HCT116 (cell line): ENCODE measurements at regions not wholly inside any gene's neighbourhood (a gene's known extent, or its start where the extent isn't known, plus 50 kb on each side); places are given as distances from the start of the nearest gene placed in this dataset.

Experiments used
- ATAC-seq: fragments of 200-7000 bp; cut with Tn5 transposase; 2 replicates; pipeline ENCODE4 v1.9.1; 2020; ENCODE audit warnings: mild to moderate bottlenecking, moderate library complexity
- BruUV-seq: library from RNA; stranded (reverse); fragments of 400-500 nt; replicated peaks from 2 replicates; lab custom pipeline; 2021; lab: Mats Ljungman, UMichigan
- CTCF ChIA-PET: fragments of 300-600 bp; sonication (Branson Sonifier 250); formaldehyde crosslinking; loops from one replicate; lab custom pipeline; 2021; ENCODE audit warnings: antibody characterized with exemption; lab: Charles Lee
- POLR2A ChIA-PET: fragments of 300-600, 350-600 bp; sonication (Branson Sonifier 250); formaldehyde crosslinking; loops from one replicate; lab custom pipeline; 2021; ENCODE audit warnings: antibody characterized with exemption; lab: Charles Lee
- RAD21 ChIA-PET, 2 experiments: fragments of 300-600 bp; sonication (Branson Sonifier 250); formaldehyde crosslinking; loops; one replicate each; lab custom pipeline; 2023; ENCODE audit warnings: low total read pairs in 2 of 2; ENCODE audit not compliant: uncharacterized antibody in 2 of 2, unreplicated experiment in 2 of 2, low non-redundant PET in 1 of 2; lab: Charles Lee
- DNase-seq: peaks from one replicate; pipeline ENCODE4 v3.0.0-alpha.2; 2010; ENCODE audit warnings: low read depth, low spot score
- H2AFZ ChIP-seq: fragments of 200-600 bp; shearing (Covaris generic), sonication (generic); 2 replicates; pipeline ENCODE4 v1.6.1; 2017; ENCODE audit warnings: low read depth, mixed run types, mixed read lengths, antibody characterized with exemption, low read length; ENCODE audit not compliant: poor library complexity, severe bottlenecking
- H3K27ac ChIP-seq: 2 replicates; pipeline ENCODE4 v1.5.1; 2012; ENCODE audit warnings: low read depth, low read length
- H3K27me3 ChIP-seq: fragments of 200-600 bp; sonication (generic); 2 replicates; pipeline ENCODE4 v1.6.1; 2016; ENCODE audit warnings: mixed run types, low read length, mixed read lengths; ENCODE audit not compliant: insufficient read depth
- H3K36me3 ChIP-seq, 2 experiments: fragments of 200-500 bp in 1 of 2; fragments of 200-600 bp in 1 of 2; sonication (Bioruptor generic) in 1 of 2; sonication (generic) in 1 of 2; 2 replicates each; pipeline versions ENCODE4 v1.5.1 to v1.6.1; 2014 to 2016; ENCODE audit warnings: low read length in 2 of 2, inconsistent platforms in 1 of 2, mixed read lengths in 1 of 2, mixed run types in 1 of 2; ENCODE audit not compliant: insufficient read depth in 2 of 2, control insufficient read depth in 1 of 2
- H3K4me1 ChIP-seq, 2 experiments: fragments of 200-600 bp in 1 of 2; sonication (generic) in 1 of 2; 2 replicates each; pipeline versions ENCODE4 v1.5.1 to v1.6.1; 2012 to 2017; ENCODE audit warnings: low read length in 2 of 2, inconsistent platforms in 1 of 2, mild to moderate bottlenecking in 1 of 2, mixed read lengths in 1 of 2, mixed run types in 1 of 2, moderate library complexity in 1 of 2; ENCODE audit not compliant: insufficient read depth in 2 of 2, control insufficient read depth in 1 of 2
- H3K4me2 ChIP-seq: fragments of 200-600 bp; sonication (generic); 2 replicates; pipeline ENCODE4 v1.6.1; 2017; ENCODE audit warnings: mixed run types, low read length, mixed read lengths
- H3K4me3 ChIP-seq, 2 experiments: fragments of 200-600 bp in 1 of 2; sonication (generic) in 1 of 2; replicated peaks in 1 of 2; 2 replicates each; pipeline ENCODE4 v1.5.1; 2011 to 2016; ENCODE audit warnings: low read length in 2 of 2, control low read depth in 1 of 2, low read depth in 1 of 2, mild to moderate bottlenecking in 1 of 2, mixed read lengths in 1 of 2, mixed run types in 1 of 2
- H3K79me2 ChIP-seq: fragments of 200-600 bp; sonication (generic); 2 replicates; pipeline ENCODE4 v1.6.1; 2017; ENCODE audit warnings: mild to moderate bottlenecking, mixed run types, low read length, moderate library complexity, mixed read lengths; ENCODE audit not compliant: insufficient read depth
- H3K9ac ChIP-seq: fragments of 200-600 bp; sonication (generic); 2 replicates; pipeline ENCODE4 v1.6.1; 2016; ENCODE audit warnings: low read length, mixed read lengths
- H3K9me2 ChIP-seq: fragments of 200-600 bp; sonication (generic), shearing (Covaris generic); 2 replicates; pipeline ENCODE4 v1.6.1; 2017; ENCODE audit warnings: mixed run types, mild to moderate bottlenecking, moderate library complexity; ENCODE audit not compliant: insufficient read depth
- H3K9me3 ChIP-seq, 2 experiments: fragments of 200-500 bp in 1 of 2; fragments of 200-600 bp in 1 of 2; sonication (Bioruptor generic) in 1 of 2; sonication (generic) in 1 of 2; 2 replicates each; pipeline ENCODE4 v1.6.1; 2014 to 2017; ENCODE audit warnings: low read length in 2 of 2, mixed read lengths in 2 of 2, inconsistent platforms in 1 of 2, low read depth in 1 of 2, mild to moderate bottlenecking in 1 of 2, mixed run types in 1 of 2, moderate library complexity in 1 of 2; ENCODE audit not compliant: control insufficient read depth in 1 of 2, insufficient read depth in 1 of 2
- H4K20me1 ChIP-seq: fragments of 200-600 bp; sonication (generic), shearing (Covaris generic); 2 replicates; pipeline ENCODE4 v1.6.1; 2017; ENCODE audit warnings: mixed run types, mild to moderate bottlenecking, moderate library complexity; ENCODE audit not compliant: insufficient read depth
- ATF3 ChIP-seq: IDR thresholded peaks from 2 replicates; pipeline ENCODE4 v1.6.1; 2012
- CBX3 ChIP-seq: IDR thresholded peaks from 2 replicates; pipeline ENCODE4 v1.6.1; 2012; ENCODE audit warnings: low read depth
- CEBPB ChIP-seq: IDR thresholded peaks from 2 replicates; pipeline ENCODE4 v1.6.1; 2012; ENCODE audit warnings: low read depth
- EGR1 ChIP-seq: IDR thresholded peaks from 2 replicates; pipeline ENCODE4 v1.6.1; 2012; ENCODE audit warnings: low read depth
- ELF1 ChIP-seq: IDR thresholded peaks from 2 replicates; pipeline ENCODE4 v1.6.1; 2012; ENCODE audit warnings: low read depth, borderline replicate concordance
- EZH2 ChIP-seq: fragments of 200-600 bp; sonication (generic); IDR thresholded peaks from 2 replicates; pipeline ENCODE4 v1.6.1; 2017; ENCODE audit warnings: antibody characterized with exemption, mixed run types
- EZH2phosphoT487 ChIP-seq: fragments of 200-600 bp; IDR thresholded peaks from 2 replicates; pipeline ENCODE4 v1.6.1; 2018; ENCODE audit warnings: antibody characterized with exemption, borderline replicate concordance
- FOSL1 ChIP-seq: IDR thresholded peaks from 2 replicates; pipeline ENCODE4 v1.6.1; 2012; ENCODE audit warnings: low read depth
- POLR2A ChIP-seq: IDR thresholded peaks from 2 replicates; pipeline ENCODE4 v1.7.0; 2011; ENCODE audit warnings: borderline replicate concordance; ENCODE audit not compliant: insufficient read depth, insufficient read length; ENCODE audit errors: extremely low read depth
- POLR2AphosphoS5 ChIP-seq: IDR thresholded peaks from 2 replicates; pipeline ENCODE4 v1.6.1; 2011; ENCODE audit warnings: mild to moderate bottlenecking, low read depth, low read length, moderate library complexity
- RAD21 ChIP-seq: IDR thresholded peaks from 2 replicates; pipeline ENCODE4 v1.6.1; 2012; ENCODE audit warnings: low read depth, mild to moderate bottlenecking
- SIN3A ChIP-seq: IDR thresholded peaks from 2 replicates; pipeline ENCODE4 v1.6.1; 2012; ENCODE audit warnings: low read depth
- SP1 ChIP-seq: IDR thresholded peaks from 2 replicates; pipeline ENCODE4 v1.6.1; 2012; ENCODE audit warnings: low read depth
- SRF ChIP-seq: IDR thresholded peaks from 2 replicates; pipeline ENCODE4 v1.6.1; 2012; ENCODE audit warnings: low read depth
- YY1 ChIP-seq: IDR thresholded peaks from 2 replicates; pipeline ENCODE4 v1.6.1; 2011; ENCODE audit warnings: low read length, low read depth, moderate library complexity, mild to moderate bottlenecking; ENCODE audit not compliant: insufficient replicate concordance; ENCODE audit errors: extremely low read depth
- ZFX ChIP-seq: fragments of 450-650 bp; IDR thresholded peaks from 2 replicates; pipeline ENCODE4 v1.6.1; 2017
- ZNF274 ChIP-seq: fragments of 200-500 bp; sonication (Bioruptor generic); IDR thresholded peaks from 2 replicates; pipeline ENCODE4 v1.6.1; 2014; ENCODE audit warnings: mild to moderate bottlenecking, low read depth, low read length, inconsistent platforms
- intact Hi-C: fragments of 100-400 bp; cut with micrococcal nuclease; formaldehyde crosslinking; loops from 2 replicates; pipeline ENCODE4 v1.10.0; 2022
- TF ChIP-seq, protein P1 (sequence below): IDR thresholded peaks from 2 replicates; pipeline ENCODE4 v1.6.1; 2011; ENCODE audit warnings: mild to moderate bottlenecking, low read length, moderate library complexity; ENCODE audit not compliant: insufficient replicate concordance; ENCODE audit errors: extremely low read depth
- TF ChIP-seq, protein P2 (sequence below), 3 experiments: fragments of 200-600 bp in 1 of 3; sonication (generic) in 1 of 3; IDR thresholded peaks in 2 of 3; conservative IDR thresholded peaks in 1 of 3; 2 replicates each; pipeline ENCODE4 v1.5.1; 2012 to 2017; ENCODE audit warnings: low read depth in 2 of 3, low read length in 2 of 3, antibody characterized with exemption in 1 of 3, borderline replicate concordance in 1 of 3, control low read depth in 1 of 3, mild to moderate bottlenecking in 1 of 3, mixed read lengths in 1 of 3, mixed run types in 1 of 3, moderate library complexity in 1 of 3; ENCODE audit not compliant: insufficient read depth in 1 of 3

DNA sequence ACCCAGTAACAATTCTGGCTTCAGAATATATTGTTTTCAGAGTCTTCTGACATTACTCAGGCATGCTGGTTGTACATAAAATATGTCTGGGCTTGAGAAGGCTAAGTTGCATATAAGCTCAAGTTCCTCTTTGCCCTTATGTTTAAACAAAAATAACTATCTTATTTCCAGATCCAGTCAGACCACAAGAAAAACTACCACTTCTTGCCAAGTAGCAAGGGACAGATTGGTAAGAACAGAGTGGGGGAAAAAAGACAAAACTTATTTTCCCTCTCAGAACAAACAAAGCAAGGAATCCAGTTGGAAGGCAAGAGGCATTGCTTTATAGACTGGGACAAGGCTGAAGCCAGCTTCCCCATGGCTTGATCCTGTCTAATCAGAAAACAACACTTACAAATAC is 1036.7 kb upstream of the CELF4 start (continued):
- TF ChIP-seq POLR2AphosphoS5 = no peak
- TF ChIP-seq SIN3A = no peak
- TF ChIP-seq ZFX = no peak
- TF ChIP-seq ELF1 = no peak
- TF ChIP-seq SP1 = no peak

DNA sequence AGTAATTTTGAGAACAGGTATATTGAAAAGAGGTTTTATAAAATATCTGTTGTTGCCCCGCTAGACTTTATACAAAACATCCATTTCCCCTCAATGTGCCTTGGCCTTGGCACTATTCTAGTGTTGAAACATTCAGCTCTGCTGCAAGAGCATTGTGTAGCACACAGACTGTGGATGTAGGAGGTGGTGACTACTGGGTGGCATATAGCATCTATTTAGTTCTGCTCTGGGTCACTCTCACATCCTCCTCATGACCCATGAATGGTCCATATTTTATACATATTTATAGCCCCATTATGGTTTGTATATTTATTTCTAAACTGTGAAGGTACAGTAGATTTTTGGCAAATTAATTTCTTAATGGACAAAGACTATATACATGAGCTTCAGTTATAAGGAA is 1022.0 kb upstream of the CELF4 start:
- no peak overlapping the region for H3K27ac ChIP-seq
- no peak overlapping the region for H3K4me3 ChIP-seq
- intact Hi-C loops = no loop called here
- no TSS peak for BruUV-seq
- no peak for DNase-seq
- RAD21 ChIA-PET = no interaction called here
- POLR2A ChIA-PET = no interaction called here
- H3K9me2 ChIP-seq = no peaks in the 10 kb centered on the region
- H3K9ac ChIP-seq = no peak overlapping the region
- H4K20me1 ChIP-seq = no peaks in the 10 kb centered on the region; the same call in 1 of the 2 replicates
- 0 out of 4 replicates have a peak, but pooled peaks cover 0 to 3% of the 10 kb centered on the region in 2 experiments for H3K9me3 ChIP-seq
- ATAC-seq = no peak
- H3K36me3 ChIP-seq = no peaks in the 10 kb centered on the region
- CTCF ChIA-PET = no interaction called here
- no peaks in the 10 kb centered on the region for H3K4me1 ChIP-seq
- H3K4me2 ChIP-seq = no peak overlapping the region
- no peak overlapping the region for H2AFZ ChIP-seq
- no peaks in the 10 kb centered on the region for H3K27me3 ChIP-seq
- H3K79me2 ChIP-seq = no peaks in the 10 kb centered on the region
- TF ChIP-seq RAD21 (no peak), EZH2phosphoT487 (no peak), EGR1 (no peak), ZNF274 (no peak), ELF1 (no peak), SIN3A (no peak), YY1 (no peak), SP1 (no peak), POLR2A (no peak), ATF3 (no peak), EZH2 (no peak), FOSL1 (no peak), SRF (no peak), CBX3 (no peak), ZFX (no peak), POLR2AphosphoS5 (no peak), CEBPB (no peak)
- TF ChIP-seq, protein P1, sequence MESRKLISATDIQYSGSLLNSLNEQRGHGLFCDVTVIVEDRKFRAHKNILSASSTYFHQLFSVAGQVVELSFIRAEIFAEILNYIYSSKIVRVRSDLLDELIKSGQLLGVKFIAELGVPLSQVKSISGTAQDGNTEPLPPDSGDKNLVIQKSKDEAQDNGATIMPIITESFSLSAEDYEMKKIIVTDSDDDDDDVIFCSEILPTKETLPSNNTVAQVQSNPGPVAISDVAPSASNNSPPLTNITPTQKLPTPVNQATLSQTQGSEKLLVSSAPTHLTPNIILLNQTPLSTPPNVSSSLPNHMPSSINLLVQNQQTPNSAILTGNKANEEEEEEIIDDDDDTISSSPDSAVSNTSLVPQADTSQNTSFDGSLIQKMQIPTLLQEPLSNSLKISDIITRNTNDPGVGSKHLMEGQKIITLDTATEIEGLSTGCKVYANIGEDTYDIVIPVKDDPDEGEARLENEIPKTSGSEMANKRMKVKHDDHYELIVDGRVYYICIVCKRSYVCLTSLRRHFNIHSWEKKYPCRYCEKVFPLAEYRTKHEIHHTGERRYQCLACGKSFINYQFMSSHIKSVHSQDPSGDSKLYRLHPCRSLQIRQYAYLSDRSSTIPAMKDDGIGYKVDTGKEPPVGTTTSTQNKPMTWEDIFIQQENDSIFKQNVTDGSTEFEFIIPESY = no peak
- TF ChIP-seq, protein P2, sequence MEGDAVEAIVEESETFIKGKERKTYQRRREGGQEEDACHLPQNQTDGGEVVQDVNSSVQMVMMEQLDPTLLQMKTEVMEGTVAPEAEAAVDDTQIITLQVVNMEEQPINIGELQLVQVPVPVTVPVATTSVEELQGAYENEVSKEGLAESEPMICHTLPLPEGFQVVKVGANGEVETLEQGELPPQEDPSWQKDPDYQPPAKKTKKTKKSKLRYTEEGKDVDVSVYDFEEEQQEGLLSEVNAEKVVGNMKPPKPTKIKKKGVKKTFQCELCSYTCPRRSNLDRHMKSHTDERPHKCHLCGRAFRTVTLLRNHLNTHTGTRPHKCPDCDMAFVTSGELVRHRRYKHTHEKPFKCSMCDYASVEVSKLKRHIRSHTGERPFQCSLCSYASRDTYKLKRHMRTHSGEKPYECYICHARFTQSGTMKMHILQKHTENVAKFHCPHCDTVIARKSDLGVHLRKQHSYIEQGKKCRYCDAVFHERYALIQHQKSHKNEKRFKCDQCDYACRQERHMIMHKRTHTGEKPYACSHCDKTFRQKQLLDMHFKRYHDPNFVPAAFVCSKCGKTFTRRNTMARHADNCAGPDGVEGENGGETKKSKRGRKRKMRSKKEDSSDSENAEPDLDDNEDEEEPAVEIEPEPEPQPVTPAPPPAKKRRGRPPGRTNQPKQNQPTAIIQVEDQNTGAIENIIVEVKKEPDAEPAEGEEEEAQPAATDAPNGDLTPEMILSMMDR (IDR thresholded peaks at IDR 0.05 in 2 of 3, conservative IDR thresholded peaks at IDR 0.05 in 1 of 3; ENCODE audit: borderline replicate concordance in 1 of 3, insufficient read depth in 1 of 3, low read depth in 2 of 3, low read length in 2 of 3) = no peak
